ENCODE measurements at regions not wholly inside any gene's neighbourhood (a gene's known extent, or its start where the extent isn't known, plus 50 kb on each side); places are given as distances from the start of the nearest gene placed in this dataset.

GRCh38 chr22:49361164-49361563 is 466.5 kb downstream of the BRD1 start:
- TF ChIP-seq CTCF (IDR thresholded peaks at IDR 0.05) (no peak), POLR2A (IDR thresholded peaks at IDR 0.05) (no peak)

All from esophagus squamous epithelium (tissue), 4 donors.